K562 (cell line): ENCODE measurements at regions not wholly inside any gene's neighbourhood (a gene's known extent, or its start where the extent isn't known, plus 50 kb on each side); places are given as distances from the start of the nearest gene placed in this dataset.

Source experiments
- ASH1L ChIP-seq: fragments of 450-650 bp; IDR thresholded peaks from 2 replicates; pipeline ENCODE4 v1.6.1; 2018; ENCODE audit warnings: borderline replicate concordance, mild to moderate bottlenecking, low read depth; ENCODE audit not compliant: partially characterized antibody
- PRDM10 ChIP-seq: fragments of 450-650 bp; IDR thresholded peaks from 2 replicates; pipeline ENCODE4 v1.6.1; 2018; ENCODE audit not compliant: partially characterized antibody
- ZNF407 ChIP-seq: fragments of 450-650 bp; IDR thresholded peaks from 2 replicates; pipeline ENCODE4 v1.6.1; 2016; ENCODE audit warnings: low read depth

GRCh38 chr12:30870491-30871265 is 55.9 kb upstream of the TSPAN11 start (continued):
- no peak for TF ChIP-seq ZNF407
- TF ChIP-seq PRDM10, result peak; percentile 18
- TF ChIP-seq ASH1L, result no peak
